Smooth muscle cell (in vitro differentiated cells): ENCODE measurements at regions not wholly inside any gene's neighbourhood (a gene's known extent, or its start where the extent isn't known, plus 50 kb on each side); places are given as distances from the start of the nearest gene placed in this dataset.

Experiments
- DNase-seq: peaks from one replicate; lab custom pipeline; 2025; ENCODE audit not compliant: unreplicated experiment; lab: John Stamatoyannopoulos, UW
- H2AFZ ChIP-seq: fragments of 200-600 bp; sonication (generic); 2 replicates; pipeline ENCODE4 v1.6.0; 2016; ENCODE audit warnings: antibody characterized with exemption, low read depth, mild to moderate bottlenecking
- H3F3A ChIP-seq: fragments of 200-600 bp; sonication (generic); 2 replicates; pipeline ENCODE4 v1.6.0; 2017; ENCODE audit warnings: antibody characterized with exemption, low read depth
- H3K27ac ChIP-seq: fragments of 200-600 bp; sonication (generic); 2 replicates; pipeline ENCODE4 v1.5.1; 2016; ENCODE audit warnings: low read depth, mild to moderate bottlenecking
- H3K27me3 ChIP-seq: fragments of 200-600 bp; sonication (generic); 2 replicates; pipeline ENCODE4 v1.6.1; 2016; ENCODE audit warnings: low read depth, mild to moderate bottlenecking
- H3K36me3 ChIP-seq: fragments of 200-600 bp; sonication (generic); 2 replicates; pipeline ENCODE4 v1.5.1; 2016; ENCODE audit warnings: low read depth
- H3K4me1 ChIP-seq: fragments of 200-600 bp; sonication (generic); 2 replicates; pipeline ENCODE4 v1.5.1; 2016; ENCODE audit warnings: low read depth
- H3K4me2 ChIP-seq: fragments of 200-600 bp; sonication (generic); 2 replicates; pipeline ENCODE4 v1.6.0; 2016; ENCODE audit warnings: mild to moderate bottlenecking
- H3K4me3 ChIP-seq: fragments of 200-600 bp; sonication (generic); 2 replicates; pipeline ENCODE4 v1.5.1; 2016; ENCODE audit warnings: mild to moderate bottlenecking
- H3K79me2 ChIP-seq: fragments of 200-600 bp; sonication (generic); 2 replicates; pipeline ENCODE4 v1.6.0; 2016; ENCODE audit warnings: low read depth, mild to moderate bottlenecking
- H3K9ac ChIP-seq: fragments of 200-600 bp; sonication (generic); 2 replicates; pipeline ENCODE4 v1.6.0; 2016; ENCODE audit warnings: low read depth
- H3K9me3 ChIP-seq: fragments of 200-600 bp; sonication (generic); replicated peaks from 2 replicates; pipeline ENCODE4 v1.5.1; 2016; ENCODE audit warnings: low read depth
- H4K20me1 ChIP-seq: fragments of 200-600 bp; sonication (generic); 2 replicates; pipeline ENCODE4 v1.6.0; 2016; ENCODE audit warnings: low read depth
- CTCF ChIP-seq: fragments of 200-600 bp; sonication (generic); IDR thresholded peaks from 2 replicates; pipeline ENCODE4 v1.5.1; 2017; ENCODE audit warnings: borderline replicate concordance, mild to moderate bottlenecking, antibody characterized with exemption; ENCODE audit not compliant: insufficient read depth, poor library complexity, severe bottlenecking
- WGBS: methylation state at CpG from one replicate; pipeline ENCODE4 v1.1.7; 2016; ENCODE audit warnings: low lambda C conversion rate; 5-methylcytosine and 5-hydroxymethylcytosine counted together

DNA sequence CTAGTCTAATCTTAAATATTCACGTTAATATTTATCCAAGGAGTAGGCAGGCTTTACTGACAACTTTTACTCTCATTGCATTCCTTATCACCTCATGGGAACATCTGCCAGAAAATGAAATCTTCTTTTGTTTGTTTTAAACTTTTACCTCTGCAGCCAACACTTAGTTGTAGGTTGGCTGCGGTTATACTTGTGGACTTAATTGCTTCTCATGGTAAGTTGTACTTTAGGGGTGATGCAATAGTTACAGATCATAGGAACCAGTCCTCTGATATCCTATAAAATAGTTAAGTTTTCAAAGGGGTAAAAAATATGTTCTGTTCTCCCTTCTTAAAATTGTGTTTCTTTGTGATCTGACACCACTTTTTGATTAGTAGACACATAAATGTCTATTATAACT lies 321.9 kb downstream of the ZPLD1 start:
- WGBS, result 89% methylated on average over 2 of the region's 2 CpGs
- H3K4me2 ChIP-seq, result no peak overlapping the region
- H3K4me1 ChIP-seq, result peaks cover 15% of the 10 kb centered on the region
- no peak overlapping the region for H3K4me3 ChIP-seq
- H4K20me1 ChIP-seq, result no peaks in the 10 kb centered on the region
- H2AFZ ChIP-seq, result no peak overlapping the region
- no peak overlapping the region for H3K9ac ChIP-seq
- no peak overlapping the region for H3K27ac ChIP-seq
- DNase-seq, result no peak
- no peaks in the 10 kb centered on the region for H3K36me3 ChIP-seq
- no peaks in the 10 kb centered on the region for H3K9me3 ChIP-seq
- H3K79me2 ChIP-seq, result no peaks in the 10 kb centered on the region
- no peak for TF ChIP-seq CTCF
- H3F3A ChIP-seq, result no peaks in the 10 kb centered on the region
- no peaks in the 10 kb centered on the region for H3K27me3 ChIP-seq

- 91% methylated on average over 2 of the region's 2 CpGs for WGBS
- no peaks in the 10 kb centered on the region for H4K20me1 ChIP-seq
- no peak for DNase-seq
- H3K9me3 ChIP-seq, result no peaks in the 10 kb centered on the region
- TF ChIP-seq CTCF, result no peak
- H2AFZ ChIP-seq, result no peak overlapping the region
- H3K36me3 ChIP-seq, result no peaks in the 10 kb centered on the region
- H3K27me3 ChIP-seq, result no peaks in the 10 kb centered on the region
- peaks cover 3% of the 10 kb centered on the region for H3K4me1 ChIP-seq
- no peak overlapping the region for H3K4me2 ChIP-seq
- no peak overlapping the region for H3K9ac ChIP-seq
- no peaks in the 10 kb centered on the region for H3K79me2 ChIP-seq
- H3K4me3 ChIP-seq, result no peak overlapping the region
- no peak overlapping the region for H3K27ac ChIP-seq
- H3F3A ChIP-seq, result no peaks in the 10 kb centered on the region
These were observed 323.1 kb downstream of the ZPLD1 start for GRCh38 chr3:102757950-102758349.

GRCh38 chr3:102761766-102762165 lies 327.0 kb downstream of the ZPLD1 start:
- Histone ChIP-seq H3K4me3 (no peak overlapping the region), H3K4me1 (no peaks in the 10 kb centered on the region), H3K4me2 (no peak overlapping the region), H4K20me1 (no peaks in the 10 kb centered on the region), H3K27ac (no peak overlapping the region), H3K79me2 (no peaks in the 10 kb centered on the region), H3K9me3 (no peaks in the 10 kb centered on the region), H3F3A (no peaks in the 10 kb centered on the region), H2AFZ (no peak overlapping the region), H3K9ac (no peak overlapping the region), H3K27me3 (no peaks in the 10 kb centered on the region), H3K36me3 (no peaks in the 10 kb centered on the region)
- no peak for TF ChIP-seq CTCF
- DNase-seq, result no peak
- WGBS, result 77% methylated on average over 2 of the region's 2 CpGs

- Histone ChIP-seq H3K4me2 (peak overlapping the region; percentile 9), H2AFZ (no peak overlapping the region), H3K27me3 (no peaks in the 10 kb centered on the region), H3K27ac (peak overlapping the region; percentile 46), H3K79me2 (no peaks in the 10 kb centered on the region), H3K9me3 (no peaks in the 10 kb centered on the region), H4K20me1 (no peaks in the 10 kb centered on the region), H3F3A (no peaks in the 10 kb centered on the region), H3K4me1 (no peaks in the 10 kb centered on the region), H3K4me3 (no peak overlapping the region), H3K36me3 (no peaks in the 10 kb centered on the region), H3K9ac (no peak overlapping the region)
- 47% methylated on average over 3 of the region's 3 CpGs for whole genome bisulfite sequencing
- no peak for TF ChIP-seq CTCF
- no peak for DNase-seq
These were observed 356.0 kb downstream of the ZPLD1 start for GRCh38 chr3:102790747-102791325.
